ENCODE measurements at regions not wholly inside any gene's neighbourhood (a gene's known extent, or its start where the extent isn't known, plus 50 kb on each side); places are given as distances from the start of the nearest gene placed in this dataset.

- no peak for DNase-seq (ENCODE audit: low read depth)
- H3K4me3 ChIP-seq (ENCODE audit: low read depth, low read length), result no peak overlapping the region
- TF ChIP-seq CTCF (IDR thresholded peaks at IDR 0.05; ENCODE audit: low read depth, low read length, missing control alignments), result no peak
Measured at GRCh38 chr12:41983856-41984255, 160.8 kb downstream of the GXYLT1 start.

GRCh38 chr12:41983394-41983793 lies 161.3 kb downstream of the GXYLT1 start:
- no peak overlapping the region for H3K4me3 ChIP-seq (ENCODE audit: low read depth, low read length)
- TF ChIP-seq CTCF (IDR thresholded peaks at IDR 0.05; ENCODE audit: low read depth, low read length, missing control alignments), result no peak
- no peak for DNase-seq (ENCODE audit: low read depth)

GRCh38 chr12:41981758-41982157 lies 162.9 kb downstream of the GXYLT1 start:
- DNase-seq (ENCODE audit: low read depth), result no peak
- TF ChIP-seq CTCF (IDR thresholded peaks at IDR 0.05; ENCODE audit: low read depth, low read length, missing control alignments), result no peak
- no peak overlapping the region for H3K4me3 ChIP-seq (ENCODE audit: low read depth, low read length)

- TF ChIP-seq CTCF (IDR thresholded peaks at IDR 0.05; ENCODE audit: low read depth, low read length, missing control alignments), result no peak
- no peak for DNase-seq (ENCODE audit: low read depth)
- H3K4me3 ChIP-seq (ENCODE audit: low read depth, low read length), result no peak overlapping the region
Measured at GRCh38 chr12:41981013-41981412, 163.7 kb downstream of the GXYLT1 start.

GRCh38 chr12:41980390-41980789 lies 164.3 kb downstream of the GXYLT1 start:
- TF ChIP-seq CTCF (IDR thresholded peaks at IDR 0.05; ENCODE audit: low read depth, low read length, missing control alignments), result no peak
- DNase-seq (ENCODE audit: low read depth), result no peak
- H3K4me3 ChIP-seq (ENCODE audit: low read depth, low read length), result no peak overlapping the region

- TF ChIP-seq CTCF (IDR thresholded peaks at IDR 0.05; ENCODE audit: low read depth, low read length, missing control alignments), result no peak
- DNase-seq (ENCODE audit: low read depth), result no peak
- H3K4me3 ChIP-seq (ENCODE audit: low read depth, low read length), result no peak overlapping the region
Measured at GRCh38 chr12:41979574-41979973, 165.1 kb downstream of the GXYLT1 start.

- TF ChIP-seq CTCF (IDR thresholded peaks at IDR 0.05; ENCODE audit: low read depth, low read length, missing control alignments), result no peak
Measured at GRCh38 chr12:41972598-41972997, 172.1 kb downstream of the GXYLT1 start.

More at GRCh38 chr12:41972598-41972997, 172.1 kb downstream of the GXYLT1 start:
- DNase-seq (ENCODE audit: low read depth), result no peak
- no peak overlapping the region for H3K4me3 ChIP-seq (ENCODE audit: low read depth, low read length)
